HG03342 (cell line): ENCODE measurements at regions not wholly inside any gene's neighbourhood (a gene's known extent, or its start where the extent isn't known, plus 50 kb on each side); places are given as distances from the start of the nearest gene placed in this dataset.

Source experiments
- ATAC-seq: cut with Tn5 transposase; IDR thresholded peaks from one replicate; pipeline ENCODE4 v1.9.1; 2021; ENCODE audit warnings: mild to moderate bottlenecking, moderate library complexity; ENCODE audit not compliant: unreplicated experiment

DNA sequence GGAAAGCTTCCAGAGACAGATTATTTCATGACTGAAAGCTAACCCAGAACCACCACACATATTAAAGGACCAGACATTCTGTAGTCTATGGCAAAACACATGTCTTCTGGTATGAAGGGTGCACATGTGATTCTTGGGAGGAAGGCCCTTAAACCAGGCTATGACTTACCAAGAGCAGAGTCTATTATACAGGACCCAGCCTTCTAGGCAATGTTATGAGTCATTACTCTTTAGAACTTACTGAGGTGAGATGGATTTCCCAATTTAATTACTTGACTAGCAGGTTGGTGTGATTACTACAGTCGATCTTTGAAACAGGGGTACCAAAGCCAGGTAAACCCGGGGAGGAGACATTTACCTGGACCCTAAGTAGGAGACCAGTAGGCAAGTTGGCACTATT is 350.8 kb downstream of the TRIB2 start:
- no peak for ATAC-seq

DNA sequence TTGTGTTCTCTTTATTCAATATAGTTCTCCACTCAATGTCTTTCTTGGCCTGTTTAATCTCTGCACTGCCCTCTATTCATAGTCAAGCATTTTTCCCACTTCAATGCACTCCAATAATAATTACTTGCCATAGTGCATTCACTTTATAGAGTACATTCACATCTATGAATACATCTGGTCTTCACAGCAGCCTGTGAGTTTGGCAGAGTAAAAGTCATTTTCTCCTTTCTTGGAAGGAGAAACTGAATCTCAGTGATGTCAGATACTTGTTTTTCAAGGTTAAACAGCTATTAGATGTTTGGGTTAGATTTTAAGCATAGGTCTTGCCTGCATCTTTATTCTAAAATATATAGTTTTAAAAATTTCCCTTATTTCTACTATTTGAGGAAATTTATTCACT is 373.2 kb downstream of the TRIB2 start:
- no peak for ATAC-seq

DNA sequence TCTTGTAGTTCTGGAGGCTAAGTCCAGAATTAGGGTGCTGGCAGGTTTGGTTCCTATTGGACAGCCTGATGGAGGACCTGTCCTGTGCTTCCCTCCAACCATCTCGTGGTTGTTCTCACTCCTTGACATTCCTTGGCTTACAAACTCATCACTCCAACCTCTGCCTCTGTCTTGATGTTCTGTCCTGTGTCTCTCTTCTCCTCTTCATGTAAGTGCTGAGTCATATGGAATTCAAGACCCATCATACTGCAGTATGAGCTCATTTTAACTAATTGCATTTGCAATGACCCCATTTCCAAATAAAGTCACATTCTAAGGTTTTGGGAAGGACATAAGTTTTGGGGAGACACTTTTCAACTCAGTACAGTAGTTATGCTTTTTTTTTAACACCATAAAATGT is 374.7 kb downstream of the TRIB2 start:
- ATAC-seq: no peak

DNA sequence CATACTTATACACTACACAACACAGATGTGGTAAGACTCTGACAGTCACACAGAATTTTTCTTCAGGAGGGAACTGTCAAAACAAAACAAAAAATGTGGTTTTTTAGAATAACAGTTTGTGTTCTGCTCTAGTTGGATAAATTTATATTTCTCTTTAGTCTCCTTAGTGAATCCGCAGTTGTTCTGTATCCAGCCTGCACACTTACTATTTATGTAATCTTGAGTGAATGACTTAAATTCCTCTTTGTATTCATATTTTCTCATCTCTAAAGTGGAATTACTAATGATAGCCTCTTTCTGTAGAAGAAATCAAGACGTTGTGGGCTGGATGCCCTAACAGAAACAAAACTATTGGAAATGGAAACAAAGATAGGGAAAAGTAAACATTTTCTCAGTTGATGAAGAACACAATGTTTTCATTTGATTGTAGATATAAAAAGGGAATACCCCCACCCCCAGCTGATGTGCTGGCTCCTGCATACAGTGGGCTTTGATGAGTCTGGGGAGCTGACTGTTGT is 375.2 kb downstream of the TRIB2 start:
- no peak for ATAC-seq

DNA sequence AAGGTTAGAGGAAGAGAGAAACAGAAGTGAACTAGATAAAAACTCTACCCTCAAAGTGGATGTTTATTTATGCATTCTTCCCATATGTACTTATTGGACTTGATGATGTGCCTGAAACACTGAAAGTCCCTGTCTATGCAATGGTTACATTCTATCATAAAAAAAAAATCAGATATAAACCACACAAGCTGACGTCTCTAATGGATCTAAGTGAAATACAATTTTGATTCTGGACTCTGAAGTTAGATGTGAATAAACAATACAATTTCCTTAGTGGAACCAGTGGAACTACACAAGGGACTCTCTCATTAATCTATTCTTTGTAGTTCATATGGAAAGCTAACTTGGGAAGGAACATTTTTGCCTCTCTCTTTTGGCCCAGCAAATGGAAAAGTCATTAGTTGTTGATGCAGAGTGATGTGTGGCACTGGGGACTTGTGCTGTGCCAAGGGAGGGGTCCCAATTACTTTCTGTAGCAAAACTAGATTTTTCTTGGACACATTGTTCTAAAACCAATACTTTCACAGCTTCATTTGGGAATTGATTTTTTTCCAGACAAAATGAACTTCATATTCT is 376.8 kb downstream of the TRIB2 start:
- no peak for ATAC-seq

DNA sequence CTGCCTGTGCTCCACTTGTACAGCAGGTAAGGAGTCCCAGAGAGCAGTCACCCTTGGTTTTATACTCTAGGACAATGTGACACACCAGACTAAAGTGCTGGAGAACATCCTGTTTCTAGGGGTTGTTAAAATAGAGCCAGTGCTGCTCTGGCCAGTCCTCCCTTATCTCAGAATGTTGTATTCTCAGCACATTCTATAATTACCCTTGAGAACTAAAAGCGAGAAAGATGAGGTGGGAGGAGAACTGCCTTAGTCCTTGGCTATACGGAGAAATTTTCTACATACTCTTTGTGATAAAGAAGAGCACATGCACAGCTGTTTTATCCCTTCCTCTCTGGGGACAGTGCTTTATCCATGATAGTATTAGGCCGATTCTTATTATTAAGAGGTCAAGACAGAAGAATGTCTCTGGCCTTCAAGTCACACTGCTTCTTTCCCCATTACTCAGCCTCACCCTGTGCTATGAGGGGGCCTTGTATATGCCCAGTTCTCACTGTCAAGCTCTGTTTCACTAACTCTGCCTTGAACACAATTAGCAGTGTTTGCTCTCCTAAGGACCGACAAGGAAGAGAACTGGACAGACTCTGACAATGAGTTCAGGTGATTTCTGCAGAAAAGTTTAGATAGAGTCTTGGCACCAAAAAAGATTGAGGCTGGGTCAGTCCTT is 385.8 kb downstream of the TRIB2 start:
- ATAC-seq: no peak

DNA sequence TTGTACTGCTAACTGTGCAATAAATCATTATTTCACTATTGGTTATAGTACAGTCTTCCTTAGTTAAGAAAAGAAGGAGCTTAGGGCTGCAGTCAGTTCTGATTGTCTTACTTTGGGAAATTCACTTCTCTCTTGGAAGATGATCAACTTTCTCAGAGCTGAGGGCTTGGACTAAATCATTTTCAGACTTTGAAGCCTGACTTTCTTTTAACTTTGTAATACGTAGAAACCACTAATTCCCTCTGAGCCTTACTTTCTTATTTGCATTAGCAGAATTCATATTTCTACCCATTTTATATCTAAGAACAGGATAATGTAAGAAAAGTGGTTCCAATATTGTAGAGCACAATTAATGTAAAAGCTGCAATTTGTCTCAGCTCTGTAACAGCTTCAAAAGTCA is 386.4 kb downstream of the TRIB2 start:
- no peak for ATAC-seq

DNA sequence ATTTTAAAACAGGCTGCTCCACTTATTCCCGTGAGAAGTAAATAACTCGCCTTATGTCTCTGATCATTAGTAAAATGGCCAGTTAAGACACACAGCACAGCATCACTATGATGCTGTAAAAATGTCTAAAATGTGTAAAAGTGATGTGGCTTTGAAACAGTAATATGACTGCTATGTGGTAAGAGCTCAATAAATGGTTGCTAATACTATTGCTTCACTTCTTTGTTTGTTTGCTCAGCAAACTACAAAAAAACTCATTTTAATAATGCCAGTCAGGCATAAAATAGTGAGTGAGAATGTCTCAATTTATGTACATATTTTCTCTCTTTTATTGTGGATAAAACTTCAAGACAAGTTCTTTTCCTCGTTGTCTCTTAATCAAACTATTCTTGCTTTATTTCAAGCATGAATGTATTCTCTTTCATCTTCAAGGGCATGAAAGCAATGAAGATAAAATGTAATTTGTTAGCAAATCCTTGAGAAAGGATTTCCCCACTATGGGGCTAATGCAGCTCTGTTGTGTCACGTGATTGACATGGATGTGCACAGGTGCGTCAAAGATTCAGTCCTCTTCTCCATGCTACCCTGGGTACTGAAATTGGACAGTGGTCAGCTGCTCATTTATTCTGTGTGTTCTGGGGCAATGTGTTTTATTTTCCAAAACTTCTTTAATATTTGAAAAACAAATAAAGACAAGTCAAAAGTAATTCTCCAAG is 387.2 kb downstream of the TRIB2 start:
- no peak for ATAC-seq

DNA sequence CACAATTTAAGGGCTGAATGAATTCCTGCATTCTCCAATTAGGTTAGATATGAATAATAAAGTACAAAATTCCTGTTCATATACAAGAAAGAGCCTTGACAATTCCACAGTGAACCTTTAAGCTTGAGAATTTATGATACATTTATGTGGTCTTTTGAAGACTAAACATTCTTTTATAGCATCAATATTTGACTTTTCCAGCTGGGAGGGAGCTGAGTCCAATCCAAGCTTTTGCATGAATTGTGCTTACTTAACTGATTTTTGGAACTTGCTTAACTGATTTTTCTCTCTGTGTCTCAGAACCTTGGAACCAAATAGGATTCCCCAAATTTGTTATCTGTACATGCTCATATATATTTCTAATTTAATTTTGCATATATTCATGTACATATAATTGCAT is 388.0 kb downstream of the TRIB2 start:
- ATAC-seq: no peak

DNA sequence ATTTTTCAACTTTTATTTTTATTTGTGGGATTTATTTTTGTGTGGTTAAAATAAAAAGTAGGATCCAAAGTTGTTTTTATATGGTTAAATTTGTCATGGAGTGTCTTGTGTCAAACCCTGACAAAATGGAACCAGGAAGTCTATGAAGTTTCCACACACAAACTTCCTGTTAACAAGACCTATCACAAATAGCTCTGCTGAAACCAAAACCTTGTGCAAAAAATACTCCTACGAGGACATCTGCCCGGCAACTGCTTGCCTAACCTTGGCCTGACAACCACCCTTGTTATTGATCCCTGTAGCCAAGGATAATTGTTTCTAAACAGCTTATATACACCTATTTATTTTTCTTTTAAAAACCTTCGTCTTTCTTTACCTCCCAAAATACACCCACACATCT is 389.6 kb downstream of the TRIB2 start:
- peak; percentile 63 for ATAC-seq

DNA sequence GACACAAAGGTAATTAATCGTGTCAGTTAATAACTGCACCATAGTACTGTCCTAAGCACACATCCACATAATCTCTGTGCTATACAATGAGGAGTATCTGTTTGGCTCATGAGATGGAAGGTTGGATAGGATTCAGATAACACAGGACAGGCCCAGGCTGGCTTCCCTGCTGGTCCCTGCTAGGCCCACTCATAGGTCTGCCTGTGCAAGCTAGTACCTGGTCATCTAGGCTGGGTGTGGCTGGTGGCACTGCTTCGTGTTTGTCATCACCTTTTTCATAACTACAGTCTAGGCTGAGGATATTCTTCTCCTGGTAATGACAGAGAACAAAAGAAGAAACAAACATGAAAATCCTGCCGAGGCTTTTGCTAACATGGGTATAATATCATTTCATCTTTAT is 392.8 kb downstream of the TRIB2 start:
- ATAC-seq: no peak

DNA sequence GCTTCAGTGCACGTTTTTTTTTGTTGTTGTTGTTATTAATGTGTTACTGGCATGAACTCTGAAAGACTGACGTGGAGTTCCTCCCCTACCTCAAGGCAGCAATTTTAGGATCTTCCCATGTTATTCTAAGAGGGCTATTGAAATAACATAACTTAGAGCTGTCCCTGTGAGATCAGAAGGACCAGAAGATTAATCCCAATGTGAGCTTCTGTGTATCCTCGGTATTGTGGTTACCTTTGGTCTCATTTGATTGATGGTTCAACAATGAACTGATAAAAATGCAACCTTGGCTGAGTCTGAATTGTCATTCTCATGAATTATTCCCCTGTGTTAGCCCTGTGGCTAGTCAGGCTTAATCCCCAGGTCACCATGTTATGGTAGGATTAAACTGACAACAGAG is 394.1 kb downstream of the TRIB2 start:
- no peak for ATAC-seq

DNA sequence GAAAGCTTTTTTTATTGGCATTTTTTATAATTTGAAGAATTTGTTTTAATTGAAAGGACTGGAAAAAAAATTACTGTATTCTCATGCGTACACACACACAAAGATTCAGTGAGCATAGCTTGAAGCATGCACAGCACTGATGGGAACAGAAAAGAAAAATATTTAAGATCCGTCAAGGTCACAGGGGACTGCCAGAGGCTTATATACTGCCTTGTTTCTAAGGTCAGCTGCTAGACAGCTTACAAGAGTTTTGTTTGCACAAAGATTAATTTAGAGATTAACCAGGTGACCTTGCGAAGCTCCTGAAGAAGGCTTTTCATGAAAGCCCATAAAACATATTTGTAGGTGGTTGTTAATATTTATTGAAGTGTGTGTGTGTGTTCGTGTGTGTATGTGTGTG is 396.3 kb downstream of the TRIB2 start:
- ATAC-seq: no peak

DNA sequence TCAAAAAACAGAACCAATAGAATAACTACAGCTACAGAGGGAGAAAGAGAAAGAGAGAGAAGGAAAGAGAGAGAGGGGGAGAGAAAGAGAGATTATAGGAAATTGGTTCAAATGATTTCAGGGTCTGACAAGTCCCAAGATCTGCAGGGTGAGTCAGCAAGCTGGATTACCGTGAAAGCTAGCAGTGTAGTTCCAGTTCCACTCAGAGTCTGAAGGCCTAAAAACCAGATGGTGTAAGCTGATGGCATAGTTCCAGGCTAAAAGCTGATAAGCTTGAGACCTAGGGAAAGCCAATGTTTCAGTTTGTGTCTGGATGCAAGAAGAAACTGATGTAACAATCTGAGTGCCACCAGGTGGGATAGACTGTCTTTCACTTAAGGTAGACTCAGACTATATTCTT is 397.7 kb downstream of the TRIB2 start:
- no peak for ATAC-seq

DNA sequence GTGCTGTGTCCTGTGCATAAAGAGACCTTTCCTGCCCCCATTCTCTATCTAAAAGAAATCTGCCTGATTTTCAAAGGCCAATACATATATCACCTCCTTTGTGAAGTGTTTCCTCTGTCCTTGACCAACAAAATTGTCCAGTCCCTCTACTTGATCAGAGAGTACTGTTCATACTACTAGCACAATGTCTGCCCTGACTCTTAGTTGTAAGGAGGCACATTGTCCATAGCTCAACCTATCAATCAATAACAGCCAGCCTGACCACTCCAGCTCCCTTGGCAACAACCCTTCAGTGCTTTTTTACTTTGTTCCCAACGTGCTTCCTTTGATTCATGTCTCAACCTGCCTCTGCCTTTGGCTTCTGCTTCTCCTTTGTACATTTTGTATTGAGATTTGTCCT is 398.9 kb downstream of the TRIB2 start:
- no peak for ATAC-seq

DNA sequence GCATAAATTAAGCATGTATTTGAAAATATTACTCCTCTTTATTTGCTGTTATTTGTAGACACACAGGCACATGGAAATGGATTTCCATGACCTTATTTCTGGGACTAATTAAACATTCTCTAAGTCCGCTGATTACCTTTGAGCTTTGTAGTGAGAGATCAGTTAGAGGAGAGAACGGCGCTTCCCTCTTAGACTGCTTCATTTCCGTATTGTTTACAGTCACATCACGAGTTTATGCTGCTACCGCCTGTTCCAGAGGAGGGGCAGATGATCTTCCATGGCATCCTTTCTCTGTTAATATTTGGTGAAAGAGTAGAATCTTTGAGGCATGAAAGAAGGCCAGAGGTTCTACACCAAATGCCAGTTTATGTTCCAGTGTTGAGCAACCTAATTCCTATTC is 404.4 kb downstream of the TRIB2 start:
- no peak for ATAC-seq

DNA sequence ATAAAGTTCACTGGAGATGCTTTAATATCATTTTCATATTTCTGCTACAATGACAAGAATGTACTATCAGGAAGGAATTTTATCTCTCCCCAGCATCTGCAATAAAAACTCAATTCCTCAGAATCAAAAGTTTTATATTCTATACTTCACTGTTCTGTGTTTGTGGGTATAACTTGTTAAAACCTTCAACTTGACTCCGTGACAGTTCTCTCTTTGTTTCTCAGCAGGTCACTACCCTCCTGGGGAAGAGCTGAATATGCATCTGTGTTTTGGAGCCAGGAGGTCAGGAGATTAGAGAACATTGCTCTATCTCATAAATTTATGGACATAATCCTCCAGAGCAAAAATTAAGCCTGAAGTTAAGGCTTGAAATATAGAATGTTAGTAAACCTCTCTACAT is 411.4 kb downstream of the TRIB2 start:
- no peak for ATAC-seq

DNA sequence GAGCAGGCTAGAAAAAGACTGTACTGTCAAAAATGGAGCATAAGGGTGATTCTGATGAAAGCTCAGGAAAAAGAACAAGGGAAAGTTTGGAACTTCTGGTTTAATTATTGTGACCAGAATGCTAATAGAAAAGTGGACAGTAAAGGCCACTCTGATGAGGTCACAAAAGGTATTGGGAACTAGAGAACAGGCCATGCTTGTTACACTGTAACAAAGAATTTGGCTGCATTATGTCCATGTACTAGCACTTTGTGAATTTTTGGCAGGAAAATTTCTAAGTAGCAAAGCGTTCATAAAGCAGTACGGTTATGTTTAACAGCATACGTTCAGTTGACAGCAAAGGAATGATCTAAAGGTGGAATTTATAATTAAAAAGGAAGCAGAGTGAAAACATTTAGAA is 418.6 kb downstream of the TRIB2 start:
- no peak for ATAC-seq

DNA sequence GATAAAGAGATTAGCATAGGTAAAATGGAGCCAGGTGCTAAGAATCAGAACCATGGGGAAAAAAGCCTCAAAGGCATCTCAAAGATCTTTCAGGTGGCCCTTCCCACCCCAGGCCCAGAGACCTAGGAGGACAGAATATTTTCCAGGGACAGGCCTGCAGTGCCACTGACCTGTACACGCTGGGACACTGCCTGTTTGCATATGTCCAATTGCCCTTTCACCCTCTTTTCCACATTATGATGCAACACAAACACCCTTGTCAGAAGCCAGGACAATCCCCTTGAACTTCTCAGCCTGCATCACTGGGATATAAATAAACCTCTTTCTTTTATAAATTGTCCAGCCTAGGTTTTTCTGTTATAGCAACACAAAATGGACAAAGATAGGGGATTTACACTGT is 419.1 kb downstream of the TRIB2 start:
- no peak for ATAC-seq

DNA sequence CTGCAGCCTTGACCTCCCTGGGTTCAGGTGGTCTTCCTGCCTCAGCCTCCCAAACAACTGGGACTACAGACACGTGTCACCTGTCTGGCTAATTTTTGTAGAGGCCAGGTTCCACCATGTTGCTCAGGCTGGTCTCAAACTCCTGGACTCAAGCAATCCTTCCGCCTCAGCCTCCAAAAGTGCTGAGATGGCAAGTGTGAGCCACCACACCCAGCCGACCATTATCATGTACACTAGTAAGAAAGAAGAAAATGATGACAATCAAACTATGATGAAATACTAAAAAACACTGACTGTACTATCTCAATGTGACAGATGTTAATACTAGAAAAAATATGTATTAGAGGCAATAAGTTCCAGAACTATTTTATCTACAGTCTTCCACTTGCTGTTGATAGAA is 420.9 kb downstream of the TRIB2 start:
- ATAC-seq: no peak

DNA sequence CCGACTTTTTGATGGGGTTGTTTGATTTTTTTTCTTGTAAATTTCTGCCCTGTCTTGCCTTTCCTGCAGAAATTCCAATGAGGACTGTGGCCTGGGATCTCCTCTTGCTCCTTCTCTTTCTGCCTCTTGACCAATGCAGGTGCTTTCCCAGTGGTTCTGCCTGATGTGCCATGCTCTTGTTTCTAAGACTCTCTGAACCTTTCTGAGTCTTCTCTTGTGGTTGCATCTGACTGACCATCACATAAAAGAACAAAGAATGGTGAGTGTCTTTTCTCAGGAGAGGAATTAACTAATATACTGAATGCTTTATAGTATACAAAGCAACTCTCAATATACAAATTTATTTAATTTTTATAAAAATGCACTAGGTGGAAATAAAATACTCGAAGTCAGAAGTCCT is 424.6 kb downstream of the TRIB2 start:
- no peak for ATAC-seq

DNA sequence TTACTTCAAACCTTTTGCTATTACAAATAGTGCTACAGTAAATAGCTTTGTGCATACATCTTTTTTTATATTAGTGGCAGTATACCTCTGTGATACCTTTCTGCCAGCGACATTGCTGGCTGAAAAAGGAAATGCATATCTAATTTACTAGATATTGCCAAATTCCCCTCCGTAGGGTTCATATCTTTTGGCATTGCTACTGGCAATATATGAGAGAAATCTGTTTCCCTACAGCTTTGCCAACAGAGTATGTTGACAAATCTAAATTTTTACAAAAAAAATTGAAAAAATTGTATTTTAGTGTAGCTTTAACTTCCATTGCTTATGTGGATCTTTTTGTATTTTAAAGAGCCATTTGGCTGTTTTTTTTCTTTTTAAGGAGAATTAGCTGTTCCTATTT is 426.7 kb downstream of the TRIB2 start:
- no peak for ATAC-seq
